Neural progenitor cell (in vitro differentiated cells): ENCODE measurements at regions not wholly inside any gene's neighbourhood (a gene's known extent, or its start where the extent isn't known, plus 50 kb on each side); places are given as distances from the start of the nearest gene placed in this dataset.

Experiments used
- EZH2 ChIP-seq: fragments of 200-600 bp; sonication (generic); IDR thresholded peaks from 2 replicates; pipeline ENCODE4 v1.6.1; 2017; ENCODE audit warnings: antibody characterized with exemption, mild to moderate bottlenecking, moderate library complexity
- TF ChIP-seq, protein P1 (sequence below): fragments of 200-600 bp; sonication (generic); IDR thresholded peaks from 2 replicates; pipeline ENCODE4 v1.5.1; 2017; ENCODE audit warnings: antibody characterized with exemption, mild to moderate bottlenecking

DNA sequence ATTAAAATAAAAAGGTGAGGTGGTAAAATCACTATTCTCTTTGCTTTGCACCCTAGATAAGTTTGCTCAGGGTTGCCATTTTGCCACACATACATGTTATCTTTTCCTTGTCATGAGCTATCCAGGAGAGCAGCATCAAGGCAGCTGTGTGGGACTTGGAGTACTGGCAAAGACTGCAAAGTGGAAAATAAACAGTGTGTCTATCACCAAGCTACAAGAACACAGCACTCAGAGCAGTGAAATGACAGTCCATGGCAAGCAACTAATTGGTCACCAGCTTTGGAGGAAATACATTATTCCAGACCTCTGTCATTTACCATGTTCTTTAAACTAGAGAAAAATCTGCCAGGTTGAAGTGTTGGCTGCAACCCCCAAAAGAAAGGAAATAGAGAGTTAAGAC lies 687.8 kb upstream of the FANCL start:
- TF ChIP-seq, protein P1, sequence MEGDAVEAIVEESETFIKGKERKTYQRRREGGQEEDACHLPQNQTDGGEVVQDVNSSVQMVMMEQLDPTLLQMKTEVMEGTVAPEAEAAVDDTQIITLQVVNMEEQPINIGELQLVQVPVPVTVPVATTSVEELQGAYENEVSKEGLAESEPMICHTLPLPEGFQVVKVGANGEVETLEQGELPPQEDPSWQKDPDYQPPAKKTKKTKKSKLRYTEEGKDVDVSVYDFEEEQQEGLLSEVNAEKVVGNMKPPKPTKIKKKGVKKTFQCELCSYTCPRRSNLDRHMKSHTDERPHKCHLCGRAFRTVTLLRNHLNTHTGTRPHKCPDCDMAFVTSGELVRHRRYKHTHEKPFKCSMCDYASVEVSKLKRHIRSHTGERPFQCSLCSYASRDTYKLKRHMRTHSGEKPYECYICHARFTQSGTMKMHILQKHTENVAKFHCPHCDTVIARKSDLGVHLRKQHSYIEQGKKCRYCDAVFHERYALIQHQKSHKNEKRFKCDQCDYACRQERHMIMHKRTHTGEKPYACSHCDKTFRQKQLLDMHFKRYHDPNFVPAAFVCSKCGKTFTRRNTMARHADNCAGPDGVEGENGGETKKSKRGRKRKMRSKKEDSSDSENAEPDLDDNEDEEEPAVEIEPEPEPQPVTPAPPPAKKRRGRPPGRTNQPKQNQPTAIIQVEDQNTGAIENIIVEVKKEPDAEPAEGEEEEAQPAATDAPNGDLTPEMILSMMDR, result no peak
- no peak for TF ChIP-seq EZH2
